GM19468 (cell line): ENCODE measurements at regions not wholly inside any gene's neighbourhood (a gene's known extent, or its start where the extent isn't known, plus 50 kb on each side); places are given as distances from the start of the nearest gene placed in this dataset.
"Not testable (repeated sequence)": the region's sequence is repeated elsewhere in the genome, so short reads cannot be mapped to it uniquely, and the experiment has no call there.

Source experiments
- ATAC-seq: cut with Tn5 transposase; IDR thresholded peaks from one replicate; pipeline ENCODE4 v1.9.1; 2021; ENCODE audit warnings: mild to moderate bottlenecking, moderate library complexity, moderate number of reproducible peaks; ENCODE audit not compliant: unreplicated experiment; ENCODE audit errors: extremely low read depth

DNA sequence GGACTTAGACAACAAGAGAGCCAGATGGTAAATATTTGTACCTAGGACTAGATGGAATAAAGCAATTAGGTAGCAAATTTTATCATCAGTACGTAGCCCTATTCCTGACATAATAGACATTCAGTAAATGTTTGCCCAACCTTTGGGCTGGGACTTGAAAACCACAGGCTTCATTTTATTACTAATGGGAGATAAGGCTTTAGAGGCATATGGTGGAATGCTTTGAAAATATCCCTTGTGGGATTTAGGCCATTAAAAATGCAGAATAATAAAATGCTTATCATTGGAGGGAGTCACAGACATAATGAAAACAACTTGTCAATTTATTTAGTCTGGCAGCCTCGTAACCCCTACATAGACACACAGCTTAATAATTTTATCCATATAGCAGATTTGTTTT, 296.1 kb upstream of the SPAG17 start:
- no peak for ATAC-seq

GRCh38 chr1:118479351-118479750, 294.3 kb upstream of the SPAG17 start:
- no peak for ATAC-seq

DNA sequence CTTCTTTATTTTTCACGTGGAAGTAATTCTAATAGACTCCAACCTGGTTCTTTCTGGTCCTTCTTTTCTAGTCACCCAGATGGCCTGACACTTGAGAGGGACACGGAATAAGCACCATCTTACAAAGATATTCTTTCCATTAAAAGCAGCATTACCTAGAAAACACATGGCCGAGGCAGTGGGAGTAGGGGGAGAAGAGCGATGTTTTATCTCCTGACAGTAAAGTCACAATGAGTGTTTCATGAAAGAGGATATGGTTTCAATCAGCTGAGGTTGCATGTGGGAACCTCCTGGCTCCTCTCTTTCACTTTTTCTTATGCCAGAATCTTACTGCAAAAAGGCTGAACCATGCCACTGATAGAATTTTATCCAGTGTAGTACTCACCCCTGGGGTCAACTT, 288.8 kb upstream of the SPAG17 start:
- no peak for ATAC-seq

- not testable (repeated sequence) for ATAC-seq
These were observed 279.4 kb upstream of the SPAG17 start for GRCh38 chr1:118464460-118464859.

DNA sequence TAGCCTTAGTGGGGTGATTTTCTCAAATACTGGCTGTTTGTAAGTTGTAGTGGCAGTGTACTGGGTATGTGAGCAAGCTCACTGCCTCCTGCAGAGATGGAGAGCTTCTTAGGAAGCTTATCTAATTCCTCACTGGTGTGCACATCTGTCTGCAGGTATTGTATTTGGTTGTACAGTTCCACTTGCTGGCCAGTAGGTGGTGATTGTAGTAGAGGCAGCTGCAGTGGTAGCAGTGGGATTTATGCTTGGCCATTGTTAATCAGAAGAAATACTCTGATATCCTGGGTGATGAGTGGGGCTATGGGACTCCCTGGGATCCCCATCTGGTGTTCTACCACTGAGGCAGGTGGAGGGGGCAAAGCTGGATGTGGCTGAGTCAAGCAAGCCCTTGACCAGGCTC, 276.1 kb upstream of the SPAG17 start:
- no peak for ATAC-seq

DNA sequence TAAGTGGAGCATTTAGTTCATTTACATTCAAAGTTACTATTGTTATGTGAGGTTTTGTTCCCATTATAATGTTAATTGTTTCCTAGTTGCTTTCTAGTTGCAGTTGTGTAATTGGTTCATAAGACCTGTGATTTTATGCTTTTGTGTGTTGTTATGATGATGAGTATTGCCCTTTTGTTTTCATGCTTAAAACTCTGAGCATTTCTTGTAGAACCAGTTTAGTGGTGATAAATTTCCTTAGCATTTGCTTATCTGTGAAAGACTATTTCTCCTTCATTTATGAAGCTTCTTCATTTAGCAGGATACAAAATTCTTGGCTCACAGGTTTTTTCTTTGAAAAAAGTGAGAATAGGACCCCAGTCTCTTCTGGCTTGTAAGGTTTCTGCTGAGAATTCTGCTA, 274.8 kb upstream of the SPAG17 start:
- no peak for ATAC-seq

GRCh38 chr1:118453856-118454255, 268.8 kb upstream of the SPAG17 start:
- ATAC-seq: not testable (repeated sequence)

GRCh38 chr1:118445156-118445555, 260.1 kb upstream of the SPAG17 start:
- ATAC-seq: no peak

DNA sequence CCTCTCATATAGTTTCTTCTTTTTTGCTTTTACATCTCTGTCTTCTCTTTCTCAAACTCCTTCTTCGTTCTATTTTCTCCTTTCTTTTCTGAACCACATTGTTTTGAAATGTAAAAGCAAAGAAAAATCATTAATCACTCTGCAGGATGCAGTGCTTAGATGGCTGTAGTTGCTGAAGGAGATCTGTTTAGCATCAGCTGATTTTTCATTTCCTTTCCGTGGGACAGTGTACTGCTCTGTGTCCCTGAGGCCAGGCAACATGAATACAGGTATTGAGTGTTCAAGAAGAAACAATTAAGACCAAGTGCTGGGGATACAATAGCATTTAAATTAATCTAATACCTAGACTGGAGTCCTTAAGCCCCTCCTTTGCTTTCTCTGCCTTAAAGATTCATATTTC, 257.2 kb upstream of the SPAG17 start:
- no peak for ATAC-seq

GRCh38 chr1:118437664-118438063, 252.6 kb upstream of the SPAG17 start:
- no peak for ATAC-seq

GRCh38 chr1:118429856-118430255, 244.8 kb upstream of the SPAG17 start:
- ATAC-seq: no peak

- no peak for ATAC-seq
These were observed 236.9 kb upstream of the SPAG17 start for GRCh38 chr1:118421868-118422350.

DNA sequence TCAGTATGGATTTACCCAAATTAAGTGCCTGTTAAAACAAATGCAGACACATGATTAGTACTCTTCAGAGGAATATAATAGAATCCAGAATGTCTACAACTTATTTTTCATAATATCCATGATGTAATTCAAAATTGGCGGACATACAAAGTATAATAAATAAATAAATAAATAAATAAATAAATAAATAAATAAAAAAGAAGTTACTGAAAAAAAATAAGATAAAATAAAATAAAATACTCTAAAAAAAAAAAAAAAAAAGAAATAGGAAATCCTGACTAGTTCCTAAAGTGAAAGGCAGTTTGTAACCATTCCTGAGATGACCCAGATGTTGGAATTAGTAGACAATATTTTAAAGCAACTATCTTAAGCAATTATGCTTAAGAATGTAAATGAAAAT, 219.0 kb upstream of the SPAG17 start:
- ATAC-seq: no peak

- no peak for ATAC-seq
These were observed 212.4 kb upstream of the SPAG17 start for GRCh38 chr1:118397496-118397859.

DNA sequence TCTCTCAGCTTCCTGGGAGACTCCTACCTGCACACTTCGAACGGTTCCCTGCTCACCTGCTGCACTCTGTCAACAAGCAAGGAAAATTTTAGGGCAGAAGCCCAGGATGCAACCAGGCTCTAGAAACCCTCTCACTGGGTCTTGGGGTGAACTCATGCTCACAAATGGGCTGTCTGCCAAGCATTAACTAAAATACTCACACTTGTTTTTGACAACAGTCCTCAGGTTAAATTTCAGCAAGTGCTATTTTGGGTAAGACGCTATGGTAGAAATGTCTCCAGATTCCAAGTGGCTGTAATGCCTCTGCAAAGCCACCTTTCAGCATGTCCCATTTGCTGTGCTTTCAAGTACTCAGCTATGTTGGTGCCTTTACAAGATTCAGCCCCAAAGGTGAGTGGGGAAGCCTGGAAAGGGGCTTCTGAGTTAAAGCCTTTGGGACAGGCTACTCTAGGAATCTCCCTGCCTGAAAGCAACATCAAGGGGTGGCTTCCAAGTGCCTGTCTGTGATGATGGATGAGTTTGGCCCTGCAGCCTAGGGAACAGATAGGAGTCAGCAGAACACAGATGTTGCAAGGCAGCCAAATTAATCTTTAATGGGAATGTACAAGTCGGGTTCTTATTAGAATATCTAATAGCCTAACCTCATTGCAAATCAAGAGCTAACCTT, 211.9 kb upstream of the SPAG17 start:
- no peak for ATAC-seq

DNA sequence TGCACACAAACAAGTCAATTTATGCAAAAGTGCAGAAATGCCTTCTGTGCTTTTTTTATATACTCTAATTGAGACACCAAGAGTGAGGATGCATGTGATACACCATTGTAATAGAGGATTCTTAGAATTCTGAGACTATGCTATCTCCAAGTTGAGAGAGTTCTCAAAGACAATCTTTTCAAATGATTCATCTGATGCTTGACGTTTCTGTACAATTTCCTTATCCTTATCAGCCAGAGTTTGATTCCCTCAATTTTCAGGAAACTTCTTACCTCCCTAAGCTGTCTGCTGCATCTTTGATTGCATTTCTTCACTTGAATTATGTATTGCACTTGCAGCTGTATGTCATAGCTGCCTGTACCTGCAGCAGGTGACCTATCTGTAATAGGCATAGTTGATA, 211.3 kb upstream of the SPAG17 start:
- ATAC-seq: no peak

- ATAC-seq: no peak
These were observed 210.5 kb upstream of the SPAG17 start for GRCh38 chr1:118395430-118395991.

DNA sequence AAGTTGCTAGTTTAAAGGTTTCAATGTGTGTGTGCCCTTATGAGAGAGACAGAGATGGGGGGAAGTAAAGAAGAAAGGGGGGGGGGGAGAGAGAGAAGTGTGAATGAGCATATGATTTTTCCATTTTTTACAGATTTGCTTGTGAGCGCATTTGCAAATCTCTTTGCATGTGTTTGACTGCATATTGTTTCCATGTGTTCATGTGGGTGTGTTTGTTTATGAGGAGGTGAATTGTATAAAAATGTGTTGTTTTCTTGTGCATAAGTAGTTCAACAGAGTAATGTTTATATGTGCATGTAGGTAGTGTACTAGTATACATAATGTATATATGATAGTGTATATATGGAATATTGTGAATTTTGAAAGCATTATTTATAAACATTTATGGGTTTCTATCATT, 205.9 kb upstream of the SPAG17 start:
- no peak for ATAC-seq

GRCh38 chr1:118388301-118388959, 203.4 kb upstream of the SPAG17 start:
- no peak for ATAC-seq

- ATAC-seq: no peak
These were observed 196.3 kb upstream of the SPAG17 start for GRCh38 chr1:118381197-118381869.

- not testable (repeated sequence) for ATAC-seq
These were observed 192.2 kb upstream of the SPAG17 start for GRCh38 chr1:118377183-118377582.
